GM12875 (cell line): ENCODE measurements at regions not wholly inside any gene's neighbourhood (a gene's known extent, or its start where the extent isn't known, plus 50 kb on each side); places are given as distances from the start of the nearest gene placed in this dataset.
"Not testable (repeated sequence)": the region's sequence is repeated elsewhere in the genome, so short reads cannot be mapped to it uniquely, and the experiment has no call there.

Source experiments
- H3K4me3 ChIP-seq: one replicate; pipeline ENCODE4 v1.5.1; 2011; ENCODE audit warnings: low read depth, low read length, control low read depth
- CTCF ChIP-seq: IDR thresholded peaks from 2 replicates; pipeline ENCODE4 v1.5.1; 2011; ENCODE audit warnings: low read depth, mild to moderate bottlenecking, control low read depth, inconsistent platforms, low read length, moderate library complexity, borderline replicate concordance; ENCODE audit not compliant: insufficient read depth

- H3K4me3 ChIP-seq: no peak overlapping the region
- TF ChIP-seq CTCF: no peak
These were observed 284.5 kb upstream of the AMIGO2 start for GRCh38 chr12:47364261-47364660.

DNA sequence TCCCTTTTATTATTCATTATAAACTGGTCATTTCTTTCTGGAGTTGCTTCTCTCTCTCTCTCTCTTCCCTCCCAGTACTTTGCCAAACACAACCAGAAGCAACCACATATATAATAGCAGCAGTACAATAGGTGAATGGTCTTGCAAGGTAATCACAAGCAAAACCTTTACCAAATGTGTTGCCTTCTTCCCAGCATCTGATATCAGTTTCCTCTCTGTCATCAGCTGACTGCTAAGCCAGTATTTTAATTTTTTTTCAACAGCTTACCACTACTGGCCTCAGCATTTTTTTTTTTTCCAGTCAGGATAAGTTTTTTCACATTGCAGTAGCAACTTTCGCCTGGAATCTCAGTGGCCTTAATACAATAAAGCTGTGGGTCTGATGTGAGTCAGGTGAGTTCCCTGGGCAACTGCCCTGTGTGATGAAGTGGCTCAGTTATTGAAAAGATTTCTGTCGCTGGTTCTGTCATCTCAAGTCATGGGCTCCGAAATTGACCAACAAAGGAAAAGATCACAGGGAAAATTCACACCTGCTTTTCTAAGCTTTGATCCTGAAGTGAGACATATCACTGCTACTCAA, 282.5 kb upstream of the AMIGO2 start:
- H3K4me3 ChIP-seq: no peak overlapping the region

DNA sequence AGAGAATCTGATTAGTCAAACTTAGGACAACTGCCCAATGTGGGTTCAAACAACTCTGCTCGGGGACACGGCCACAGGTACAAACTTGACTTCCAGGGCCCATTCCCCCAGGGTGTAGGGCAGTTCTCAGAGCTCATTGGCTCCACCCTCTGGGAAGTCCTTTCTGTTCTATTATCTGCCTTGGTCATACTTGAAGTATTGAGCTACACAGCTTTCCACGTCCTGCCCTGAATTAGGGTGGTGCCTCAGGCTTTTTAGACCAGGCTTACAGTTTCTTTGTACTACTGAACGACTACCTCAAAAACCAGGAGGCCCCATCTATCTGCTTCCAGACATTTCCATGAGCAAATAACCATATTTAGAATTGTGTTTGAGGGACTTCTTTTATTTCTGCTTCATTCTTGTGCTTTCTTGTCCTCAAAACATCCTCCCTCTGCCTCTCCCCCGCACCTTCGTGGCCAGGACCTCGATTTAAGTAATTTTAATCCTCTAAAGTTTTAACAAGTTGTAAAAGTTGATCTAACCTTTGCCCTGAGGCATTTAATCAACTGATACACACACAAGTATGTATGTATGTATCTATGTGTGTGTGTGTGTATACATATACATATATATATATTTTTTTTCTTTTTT, 281.7 kb upstream of the AMIGO2 start:
- no peak overlapping the region for H3K4me3 ChIP-seq
- TF ChIP-seq CTCF: no peak

More for the DNA sequence above, 282.5 kb upstream of the AMIGO2 start:
- TF ChIP-seq CTCF: no peak

DNA sequence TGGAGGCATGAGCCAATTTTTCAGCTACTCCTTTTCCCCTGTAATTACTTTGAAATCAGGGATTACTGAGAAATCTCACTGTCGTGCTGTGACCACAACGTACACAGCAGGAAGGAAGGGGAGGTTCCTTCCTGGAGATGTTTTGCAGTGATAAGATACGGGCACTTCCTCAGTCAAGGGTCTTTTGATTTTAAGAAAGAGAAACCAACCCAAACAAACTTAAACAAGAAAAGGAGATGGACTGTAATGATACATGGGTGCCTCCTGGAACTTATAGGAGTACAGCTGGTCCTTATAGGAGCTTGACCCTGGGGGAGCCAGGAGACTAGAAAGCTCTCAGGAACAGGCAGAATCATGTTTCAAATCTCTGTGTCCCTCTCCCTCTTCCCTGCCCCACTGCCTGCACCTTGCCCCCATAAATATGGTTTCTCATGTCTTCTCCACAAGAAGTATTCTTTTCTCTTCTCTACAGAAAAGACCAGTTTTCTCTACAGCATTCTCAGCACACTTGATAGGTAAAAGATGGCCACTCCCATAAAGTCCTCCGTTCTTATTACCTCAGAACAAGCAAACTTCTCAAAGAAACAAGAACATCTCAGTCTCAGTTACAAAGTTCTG, 281.1 kb upstream of the AMIGO2 start:
- no peak overlapping the region for H3K4me3 ChIP-seq

DNA sequence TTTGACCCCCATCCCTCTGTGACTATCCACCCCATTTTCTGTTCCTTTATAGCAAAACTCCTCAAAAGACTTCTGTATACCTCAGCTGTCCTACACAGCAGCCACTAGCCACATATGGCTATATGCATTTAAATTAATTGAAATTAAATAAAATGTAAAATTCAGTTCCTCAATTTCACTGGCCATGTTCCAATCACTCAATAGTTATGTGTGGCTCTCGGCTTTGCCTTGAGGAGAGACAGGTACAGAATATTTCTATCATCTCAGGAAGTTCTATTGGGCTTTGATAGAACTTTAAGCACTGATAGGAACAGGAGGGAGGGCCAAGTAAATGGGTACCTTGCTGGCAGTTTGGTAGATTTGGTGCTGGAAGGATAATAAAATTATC, 280.3 kb upstream of the AMIGO2 start:
- TF ChIP-seq CTCF: no peak
- no peak overlapping the region for H3K4me3 ChIP-seq

More for the DNA sequence above, 281.1 kb upstream of the AMIGO2 start:
- TF ChIP-seq CTCF: no peak

DNA sequence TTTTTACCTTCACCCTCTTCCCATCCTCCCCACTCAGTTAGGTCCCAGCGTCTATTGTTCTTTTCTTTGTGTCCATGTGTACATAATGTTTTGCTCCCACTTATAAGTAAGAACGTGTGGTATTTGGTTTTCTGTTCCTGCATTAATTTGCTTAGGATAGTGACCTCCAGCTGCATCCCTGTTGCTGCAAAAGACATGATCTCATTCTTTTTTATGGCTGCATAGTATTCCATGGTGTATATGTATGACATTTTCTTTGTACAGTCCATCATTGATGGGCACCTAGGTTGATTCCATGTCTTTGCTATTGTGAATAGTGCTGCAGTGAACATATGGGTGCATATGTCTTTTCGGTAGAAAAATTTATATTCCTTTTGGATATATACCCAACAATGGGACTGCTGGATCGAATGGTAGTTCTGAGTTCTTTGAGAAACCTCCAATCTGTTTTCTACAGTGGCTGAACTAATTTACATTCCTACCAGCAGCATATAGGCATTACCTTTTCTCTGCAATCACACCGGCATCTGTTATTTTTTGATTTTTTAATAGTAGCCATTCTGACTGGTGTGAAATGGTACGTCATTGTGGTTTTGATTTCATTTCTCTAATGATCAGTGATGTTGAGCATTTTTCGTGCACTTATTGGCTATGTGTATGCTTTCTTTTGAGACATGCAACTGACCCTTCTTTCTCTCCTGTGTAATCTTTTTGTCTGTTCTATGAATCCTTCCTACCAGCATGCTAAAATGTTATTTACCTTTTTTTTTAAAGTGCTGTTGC, 279.7 kb upstream of the AMIGO2 start:
- TF ChIP-seq CTCF: no peak

DNA sequence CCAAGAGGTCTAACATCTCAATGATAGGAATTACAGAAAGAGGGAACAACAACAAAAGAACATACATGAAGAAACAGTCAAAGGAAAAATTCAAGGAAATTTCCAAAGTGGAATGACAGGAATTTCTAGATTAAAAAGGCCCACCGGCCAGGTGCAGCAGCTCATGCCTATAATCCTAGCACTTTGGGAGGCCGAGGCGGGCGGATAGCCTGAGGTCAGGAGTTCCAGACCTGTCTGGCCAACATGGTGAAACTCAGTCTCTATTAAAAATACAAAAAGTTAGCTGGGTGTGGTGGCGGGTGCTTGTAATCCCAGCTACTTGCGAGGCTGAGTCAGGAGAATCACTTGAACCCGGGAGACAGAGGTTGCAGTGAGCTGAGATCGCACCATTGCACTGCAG, 277.2 kb upstream of the AMIGO2 start:
- not testable (repeated sequence) for H3K4me3 ChIP-seq

More for the DNA sequence above, 279.7 kb upstream of the AMIGO2 start:
- H3K4me3 ChIP-seq: no peak overlapping the region
